ENCODE measurements at regions not wholly inside any gene's neighbourhood (a gene's known extent, or its start where the extent isn't known, plus 50 kb on each side); places are given as distances from the start of the nearest gene placed in this dataset.
"Not testable (repeated sequence)": the region's sequence is repeated elsewhere in the genome, so short reads cannot be mapped to it uniquely, and the experiment has no call there.

DNA sequence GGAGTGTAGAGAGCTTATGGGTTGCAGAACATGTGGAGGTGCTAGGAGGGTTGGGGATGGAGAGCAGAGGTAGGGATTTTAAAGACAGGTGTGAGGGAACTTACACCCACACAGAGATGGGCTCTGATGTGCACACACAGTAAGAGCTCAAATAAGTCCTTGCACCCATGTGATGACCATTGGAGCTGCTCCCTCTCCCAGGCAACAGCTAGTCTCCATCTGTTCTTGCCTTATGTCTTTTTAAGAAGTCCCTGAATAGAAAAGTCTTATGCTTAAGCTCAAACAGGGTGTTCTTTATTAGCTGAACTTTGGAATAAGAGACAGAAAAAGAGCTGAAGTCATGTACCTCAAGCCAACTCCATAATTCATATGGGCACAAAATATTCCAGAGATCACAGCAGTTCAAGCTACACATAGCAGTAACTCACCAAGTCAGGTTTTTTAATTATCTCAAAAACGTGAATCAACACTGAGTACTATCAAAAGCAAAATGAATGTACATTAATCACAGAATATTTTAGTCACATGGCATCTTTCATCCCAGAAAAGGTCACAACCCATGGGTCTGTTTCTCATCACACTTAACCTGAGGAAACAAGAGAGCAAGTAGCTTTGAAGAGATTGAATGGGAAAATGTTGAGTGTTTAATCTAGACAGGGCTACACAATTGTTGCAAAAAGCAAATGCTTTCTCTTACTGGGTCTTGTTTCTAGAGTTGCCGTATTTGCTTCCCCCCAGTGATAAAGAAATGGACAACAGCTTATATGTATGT is 1513.6 kb upstream of the SEL1L start:
- H3K4me3 ChIP-seq (ENCODE audit: low read depth, low read length): no peak overlapping the region
- no peak for DNase-seq (ENCODE audit: low read depth)
- TF ChIP-seq, protein P1, sequence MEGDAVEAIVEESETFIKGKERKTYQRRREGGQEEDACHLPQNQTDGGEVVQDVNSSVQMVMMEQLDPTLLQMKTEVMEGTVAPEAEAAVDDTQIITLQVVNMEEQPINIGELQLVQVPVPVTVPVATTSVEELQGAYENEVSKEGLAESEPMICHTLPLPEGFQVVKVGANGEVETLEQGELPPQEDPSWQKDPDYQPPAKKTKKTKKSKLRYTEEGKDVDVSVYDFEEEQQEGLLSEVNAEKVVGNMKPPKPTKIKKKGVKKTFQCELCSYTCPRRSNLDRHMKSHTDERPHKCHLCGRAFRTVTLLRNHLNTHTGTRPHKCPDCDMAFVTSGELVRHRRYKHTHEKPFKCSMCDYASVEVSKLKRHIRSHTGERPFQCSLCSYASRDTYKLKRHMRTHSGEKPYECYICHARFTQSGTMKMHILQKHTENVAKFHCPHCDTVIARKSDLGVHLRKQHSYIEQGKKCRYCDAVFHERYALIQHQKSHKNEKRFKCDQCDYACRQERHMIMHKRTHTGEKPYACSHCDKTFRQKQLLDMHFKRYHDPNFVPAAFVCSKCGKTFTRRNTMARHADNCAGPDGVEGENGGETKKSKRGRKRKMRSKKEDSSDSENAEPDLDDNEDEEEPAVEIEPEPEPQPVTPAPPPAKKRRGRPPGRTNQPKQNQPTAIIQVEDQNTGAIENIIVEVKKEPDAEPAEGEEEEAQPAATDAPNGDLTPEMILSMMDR (IDR thresholded peaks at IDR 0.05; ENCODE audit: insufficient read depth, low read depth, low read length, missing control alignments): no peak

DNA sequence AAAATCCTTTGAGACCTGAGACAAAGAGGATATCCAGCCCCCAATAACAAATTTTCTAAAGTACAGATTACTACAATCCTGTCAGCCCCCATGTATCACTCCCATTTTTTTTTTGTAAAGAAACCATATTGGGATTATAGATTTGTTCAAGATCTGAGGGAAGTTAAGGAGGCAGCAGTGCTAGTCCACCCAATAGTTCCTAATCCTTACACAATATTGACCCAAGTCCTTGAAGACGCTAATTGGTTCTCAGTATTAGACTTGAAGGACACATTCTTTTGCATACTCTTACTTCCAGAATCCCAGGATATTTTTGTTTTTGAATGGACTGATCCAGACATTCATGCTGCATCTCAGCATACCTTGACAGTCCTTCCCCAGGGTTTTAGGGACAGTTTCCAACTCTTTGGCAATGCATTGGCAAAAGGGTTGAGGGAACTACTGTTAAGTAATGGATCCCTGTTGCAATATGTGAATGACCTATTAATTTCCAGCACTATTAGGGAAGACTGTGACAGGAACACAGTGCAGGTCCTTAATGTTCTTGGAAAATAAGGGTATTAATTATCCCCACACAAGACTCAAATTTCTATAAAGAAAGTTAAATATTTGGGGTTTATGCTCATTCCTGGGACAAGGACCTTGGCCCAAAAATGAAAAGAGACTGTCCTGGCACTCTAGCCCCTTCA is 1519.5 kb upstream of the SEL1L start:
- H3K4me3 ChIP-seq (ENCODE audit: low read depth, low read length): no peak overlapping the region
- no peak for DNase-seq (ENCODE audit: low read depth)
- TF ChIP-seq, protein P1 (IDR thresholded peaks at IDR 0.05; ENCODE audit: insufficient read depth, low read depth, low read length, missing control alignments): no peak

DNA sequence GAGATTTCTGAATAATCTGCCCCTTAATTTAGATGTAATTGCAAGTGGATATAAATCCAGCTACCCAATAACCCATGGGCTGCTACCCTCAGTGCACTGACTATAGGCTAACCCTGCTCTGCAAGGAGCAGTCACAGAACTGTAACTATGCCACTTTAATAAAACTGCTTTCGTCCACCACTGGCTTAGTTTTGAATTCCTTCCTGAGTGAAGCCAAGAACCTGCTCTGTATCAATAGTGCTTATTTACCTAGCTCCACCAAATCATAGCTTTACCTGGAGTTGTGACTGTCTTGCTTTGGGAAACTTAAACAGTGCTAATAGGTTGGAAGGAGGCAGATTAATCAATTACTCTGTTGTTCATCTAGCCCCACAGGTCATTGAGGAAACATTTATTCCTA is 1524.4 kb upstream of the SEL1L start:
- DNase-seq (ENCODE audit: low read depth): no peak
- TF ChIP-seq, protein P1 (IDR thresholded peaks at IDR 0.05; ENCODE audit: insufficient read depth, low read depth, low read length, missing control alignments): no peak

DNA sequence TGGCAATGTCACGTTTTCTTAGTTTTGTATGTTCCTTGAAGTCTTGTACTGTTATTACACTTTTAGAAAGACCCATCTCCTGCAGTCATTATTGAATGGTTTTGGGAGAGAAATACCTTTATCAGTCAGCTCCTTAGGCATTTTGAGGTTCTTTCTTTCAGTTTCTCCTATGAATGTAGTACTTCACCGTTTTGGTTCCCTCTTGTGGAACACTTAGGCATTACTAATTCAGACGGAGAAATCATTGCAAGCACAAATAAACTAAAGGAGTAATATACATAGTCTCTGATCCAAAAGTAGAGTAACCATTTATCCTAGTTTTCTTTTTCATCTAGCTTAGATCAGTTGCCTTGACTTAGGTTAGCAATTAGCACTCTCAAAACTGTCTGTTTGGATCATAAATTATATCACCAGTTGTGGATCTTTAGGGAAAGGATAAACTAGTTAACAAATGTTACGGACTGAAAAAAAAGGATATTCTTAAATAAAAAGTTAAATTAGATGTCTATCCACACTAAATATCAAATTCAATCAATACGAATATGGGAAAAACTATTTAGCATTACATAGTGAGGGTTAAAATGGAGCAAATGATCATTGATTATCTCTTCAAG is 1538.3 kb upstream of the SEL1L start:
- H3K4me3 ChIP-seq (ENCODE audit: low read depth, low read length): no peak overlapping the region
- TF ChIP-seq, protein P1 (IDR thresholded peaks at IDR 0.05; ENCODE audit: insufficient read depth, low read depth, low read length, missing control alignments): peak; percentile 18
- peak; percentile 18 for DNase-seq (ENCODE audit: low read depth)

More for the DNA sequence above, 1524.4 kb upstream of the SEL1L start:
- H3K4me3 ChIP-seq (ENCODE audit: low read depth, low read length): no peak overlapping the region

DNA sequence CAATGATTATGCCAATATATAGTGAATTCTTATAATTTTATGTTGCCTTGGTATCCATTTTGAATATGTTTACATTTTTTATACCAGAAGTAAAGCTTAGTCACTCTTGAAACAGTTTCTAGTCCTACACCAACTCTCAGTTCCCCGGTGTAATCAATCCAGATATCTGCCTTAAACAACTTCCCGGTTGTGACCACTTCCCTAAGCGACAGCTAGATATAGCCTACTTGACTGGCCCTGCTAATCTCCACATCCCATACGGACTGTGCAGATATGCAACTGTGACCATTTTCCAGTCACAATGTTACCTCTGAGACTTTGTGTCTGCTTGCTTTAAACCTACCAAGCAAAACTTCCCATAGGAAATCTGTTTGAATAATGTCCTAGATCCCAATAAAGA is 1551.5 kb upstream of the SEL1L start:
- no peak overlapping the region for H3K4me3 ChIP-seq (ENCODE audit: low read depth, low read length)
- TF ChIP-seq, protein P1 (IDR thresholded peaks at IDR 0.05; ENCODE audit: insufficient read depth, low read depth, low read length, missing control alignments): no peak
- DNase-seq (ENCODE audit: low read depth): no peak

DNA sequence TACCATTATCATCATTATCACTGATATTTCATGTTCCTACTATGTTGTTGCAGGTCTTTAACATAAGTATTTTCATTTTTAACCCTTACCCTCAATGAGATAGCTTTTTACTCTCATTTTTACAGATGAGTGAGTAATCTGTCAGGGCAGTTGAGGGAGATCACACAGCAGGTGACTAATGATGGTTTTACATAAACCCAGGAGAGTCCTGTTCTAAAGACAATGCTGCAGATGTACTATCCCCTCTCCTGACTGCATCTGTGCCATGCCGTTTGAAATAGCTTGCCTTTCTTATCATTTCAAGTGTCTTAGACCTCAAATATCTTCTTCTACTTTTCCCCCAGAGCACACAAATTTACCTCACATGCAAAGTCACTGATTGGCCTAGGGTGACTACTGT is 1552.1 kb upstream of the SEL1L start:
- no peak overlapping the region for H3K4me3 ChIP-seq (ENCODE audit: low read depth, low read length)
- TF ChIP-seq, protein P1 (IDR thresholded peaks at IDR 0.05; ENCODE audit: insufficient read depth, low read depth, low read length, missing control alignments): no peak
- DNase-seq (ENCODE audit: low read depth): no peak

DNA sequence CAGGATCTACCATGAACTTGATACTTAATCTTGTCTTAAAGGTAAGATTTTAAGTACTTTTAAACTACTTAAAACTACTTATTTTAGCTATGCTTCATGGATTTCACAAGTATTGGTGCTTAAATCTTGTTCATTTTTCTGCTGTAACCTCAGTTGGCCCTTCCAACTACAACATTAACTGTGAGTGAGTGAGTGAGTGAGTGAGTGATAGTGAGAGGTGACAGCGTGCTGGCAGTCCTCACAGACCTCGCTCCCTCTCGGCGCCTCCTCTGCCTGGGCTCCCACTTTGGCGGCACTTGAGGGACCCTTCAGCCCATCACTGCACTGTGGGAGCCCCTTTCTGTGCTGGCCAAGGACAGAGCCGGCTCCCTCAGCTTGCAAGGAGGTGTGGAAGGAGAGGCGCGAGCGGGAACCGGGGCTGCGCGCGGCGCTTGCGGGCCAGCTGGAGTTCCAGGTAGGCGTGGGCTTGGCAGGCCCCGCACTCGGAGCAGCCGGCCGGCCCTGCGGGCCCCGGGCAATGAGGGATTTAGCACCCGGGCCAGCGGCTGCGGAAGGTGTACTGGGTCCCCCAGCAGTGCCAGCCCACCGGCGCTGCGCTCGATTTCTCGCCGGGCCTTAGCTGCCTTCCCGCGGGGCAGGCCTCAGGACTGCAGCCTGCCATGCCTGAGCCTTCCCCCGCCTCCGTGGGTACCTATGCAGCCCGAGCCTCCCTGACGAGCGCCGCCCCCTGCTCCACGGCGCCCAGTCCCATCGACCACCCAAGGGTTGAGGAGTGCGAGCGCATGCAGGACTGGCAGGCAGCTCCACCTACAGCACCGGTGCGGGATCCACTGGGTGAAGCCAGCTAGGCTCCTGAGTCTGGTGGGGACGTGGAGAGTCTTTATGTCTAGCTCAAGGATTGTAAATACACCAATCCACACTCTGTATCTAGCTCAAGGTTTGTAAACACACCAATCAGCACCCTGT is 1558.6 kb upstream of the SEL1L start:
- not testable (repeated sequence) for DNase-seq (ENCODE audit: low read depth); H3K4me3 ChIP-seq (ENCODE audit: low read depth, low read length)

Measured in GM12865 (cell line).